Activated T-cell treated with anti-CD3 and anti-CD28 coated beads for 48 hours (primary cell): ENCODE measurements at regions not wholly inside any gene's neighbourhood (a gene's known extent, or its start where the extent isn't known, plus 50 kb on each side); places are given as distances from the start of the nearest gene placed in this dataset.

Source experiments
- DNase-seq: peaks from one replicate; pipeline ENCODE4 v3.0.0-alpha.2; 2020; ENCODE audit warnings: low read depth

DNA sequence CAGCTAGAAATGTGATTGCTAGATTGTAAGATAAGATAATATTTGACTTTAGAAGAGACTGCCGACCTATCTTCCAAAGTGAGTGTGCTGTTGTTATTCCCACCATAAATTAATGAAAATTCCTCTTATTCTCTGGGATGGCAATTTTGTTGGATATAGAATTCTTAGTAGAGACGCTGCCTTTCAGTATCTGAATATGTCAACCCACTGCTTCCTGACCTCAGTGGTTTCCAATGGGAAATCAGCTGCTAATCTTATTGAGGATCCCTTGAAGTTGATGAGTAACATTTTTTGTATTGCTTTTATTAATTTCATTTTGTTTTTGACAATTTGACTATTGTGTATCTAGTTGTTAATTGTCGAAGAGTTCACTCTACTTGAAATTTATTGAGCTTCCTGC is 313.0 kb downstream of the BMP2 start:
- no peak for DNase-seq

DNA sequence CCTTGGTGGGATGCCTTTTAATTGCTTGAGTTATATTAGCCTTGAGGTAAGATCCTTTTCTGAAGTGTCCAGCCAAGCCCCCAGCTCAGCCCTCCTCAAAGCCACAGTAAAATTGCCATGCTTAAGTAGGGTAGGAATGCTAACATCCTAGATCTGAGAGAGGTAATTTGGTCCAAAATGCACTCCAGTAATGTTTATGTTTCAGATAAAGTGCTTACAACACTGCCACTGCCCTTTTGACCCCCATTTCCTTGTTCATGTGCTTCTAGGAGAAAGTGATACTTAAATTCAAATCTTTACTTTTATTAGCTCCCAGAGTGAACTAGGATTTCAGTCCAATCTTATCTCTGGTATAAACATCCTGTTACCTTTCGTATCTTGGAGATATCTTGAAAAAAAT is 318.0 kb downstream of the BMP2 start:
- DNase-seq = no peak

DNA sequence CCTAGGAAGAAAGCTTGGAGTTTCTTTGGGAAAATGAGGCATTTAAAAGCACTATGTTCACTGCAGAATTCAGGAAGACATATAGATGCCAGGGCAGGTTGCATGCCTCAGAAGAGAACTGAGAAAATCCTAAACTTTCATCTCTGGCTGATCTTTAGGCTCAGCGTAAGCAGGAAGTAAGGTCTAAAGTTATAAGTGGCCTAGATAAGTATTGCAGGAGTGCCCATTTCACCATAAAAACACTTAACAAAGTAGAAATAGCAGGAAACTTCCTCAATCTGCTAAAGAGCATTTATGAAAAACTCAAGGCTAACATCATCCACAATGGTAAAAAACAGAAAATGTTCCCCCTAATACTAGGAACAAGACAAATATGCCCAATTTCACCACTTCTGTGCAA is 320.3 kb downstream of the BMP2 start:
- no peak for DNase-seq

DNA sequence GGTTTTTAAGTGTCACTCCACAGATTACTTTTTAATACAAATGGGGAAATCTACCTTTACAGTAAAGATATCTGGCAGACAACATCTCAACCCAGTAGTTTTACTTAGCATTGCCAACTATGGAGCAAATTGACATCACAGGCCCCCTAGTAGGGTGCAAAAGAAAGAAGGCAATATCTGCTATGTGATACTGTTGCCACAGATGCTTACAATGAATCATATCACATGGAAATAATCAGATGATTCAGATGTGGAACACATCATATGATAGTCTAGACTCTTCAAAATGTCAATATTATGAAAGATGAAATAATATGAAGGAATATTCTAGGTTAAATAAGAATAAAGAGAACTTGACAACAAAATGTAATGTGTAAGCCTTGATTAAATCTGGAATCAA is 322.5 kb downstream of the BMP2 start:
- no peak for DNase-seq

DNA sequence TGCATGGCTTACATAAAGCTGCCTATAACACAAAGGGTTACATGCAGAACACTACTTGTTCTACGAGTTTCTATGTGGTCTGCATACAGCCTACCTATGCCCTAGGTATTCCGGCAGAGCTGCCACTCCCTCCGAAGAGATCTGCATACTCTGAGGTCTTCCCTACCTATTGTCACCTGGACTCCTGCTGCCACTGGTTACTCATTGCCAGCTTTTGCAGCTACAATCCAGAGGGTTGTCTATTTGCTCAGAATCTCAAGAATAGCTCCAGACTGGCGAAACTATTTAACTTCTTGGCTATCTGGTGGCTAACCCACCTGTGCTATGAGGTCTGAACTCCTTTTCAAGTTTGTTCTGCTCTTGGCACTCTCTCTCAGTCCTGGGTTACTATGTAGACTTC is 323.3 kb downstream of the BMP2 start:
- no peak for DNase-seq

DNA sequence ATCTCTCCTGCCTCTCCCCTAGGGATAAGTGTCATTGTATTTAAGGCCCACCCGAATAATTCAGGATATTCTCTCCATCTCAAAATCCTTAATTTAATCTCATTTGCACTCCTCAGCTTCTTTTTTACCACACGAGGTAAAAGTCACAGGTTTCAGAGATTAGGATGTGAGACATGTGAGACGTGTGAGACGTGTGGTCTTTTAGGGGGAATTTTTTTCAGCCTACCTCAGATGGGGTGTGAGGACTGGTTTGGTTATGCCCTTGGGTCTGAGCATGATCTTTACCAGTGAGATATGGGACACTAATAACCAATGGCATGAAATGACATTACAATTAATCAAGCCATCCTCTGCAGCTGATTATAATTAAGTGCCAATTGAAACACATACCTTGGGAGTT is 324.2 kb downstream of the BMP2 start:
- DNase-seq = no peak

DNA sequence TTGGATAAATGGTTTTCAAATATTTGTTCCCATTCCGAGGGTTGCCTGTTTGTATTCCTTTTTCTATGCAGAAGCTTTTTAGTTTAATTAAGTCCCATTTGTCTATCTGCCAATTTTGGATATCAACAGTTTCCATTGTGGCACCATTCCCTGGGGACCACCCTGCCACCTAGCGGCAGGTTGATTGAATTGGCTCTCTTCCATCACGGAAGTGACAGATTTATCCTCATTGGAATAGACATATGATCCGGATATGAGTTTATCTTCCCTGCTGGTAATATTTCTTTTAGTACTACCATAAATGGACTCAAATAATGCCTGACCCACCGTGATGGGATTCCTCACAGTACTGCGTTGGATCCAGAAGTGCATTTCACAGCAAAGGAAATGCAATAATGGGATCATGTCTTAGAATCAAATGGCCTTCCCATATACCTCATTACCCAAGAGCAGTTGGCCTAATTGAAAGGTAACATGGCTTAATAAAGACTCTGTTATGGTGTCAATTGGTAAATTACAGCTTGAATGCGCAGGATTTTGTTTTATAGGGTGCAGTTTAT is 327.0 kb downstream of the BMP2 start:
- peak; percentile 3 for DNase-seq

DNA sequence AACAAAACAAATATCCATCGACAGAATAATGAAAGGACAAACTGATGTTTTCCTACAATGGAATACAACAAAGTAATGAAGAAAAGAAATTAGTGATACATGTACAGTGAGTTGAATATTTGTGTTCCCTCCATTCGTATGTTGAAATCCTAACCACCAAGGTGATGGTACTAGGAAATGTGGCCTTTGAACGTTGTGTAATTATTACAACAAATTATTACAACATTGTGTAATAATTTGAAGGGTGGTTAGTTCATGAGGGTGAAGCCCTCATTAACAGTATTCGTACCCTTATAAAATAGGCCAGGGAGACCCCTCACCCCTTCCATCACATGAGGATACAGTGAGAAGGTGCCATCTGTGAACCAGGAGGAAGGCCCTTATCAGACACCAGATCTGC is 339.4 kb downstream of the BMP2 start:
- DNase-seq = no peak

DNA sequence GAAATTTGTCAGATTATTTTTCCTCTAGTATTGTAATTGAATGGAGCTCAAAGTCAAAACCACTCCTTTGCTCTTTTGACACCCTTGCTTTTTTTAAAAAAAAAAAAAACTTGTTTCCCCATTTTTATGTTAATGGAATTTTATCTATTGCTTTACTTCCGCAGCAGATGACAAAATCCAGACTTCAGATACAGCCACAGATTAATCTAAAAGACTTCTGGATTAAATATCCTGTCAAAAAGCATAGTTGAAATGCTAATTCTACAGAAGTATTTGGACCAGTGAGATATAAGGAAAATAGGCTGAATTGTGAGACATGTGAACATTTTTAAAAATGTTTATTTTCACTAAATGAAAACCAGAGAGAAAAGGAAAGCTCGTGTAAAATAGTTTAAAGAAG is 341.4 kb downstream of the BMP2 start:
- no peak for DNase-seq

DNA sequence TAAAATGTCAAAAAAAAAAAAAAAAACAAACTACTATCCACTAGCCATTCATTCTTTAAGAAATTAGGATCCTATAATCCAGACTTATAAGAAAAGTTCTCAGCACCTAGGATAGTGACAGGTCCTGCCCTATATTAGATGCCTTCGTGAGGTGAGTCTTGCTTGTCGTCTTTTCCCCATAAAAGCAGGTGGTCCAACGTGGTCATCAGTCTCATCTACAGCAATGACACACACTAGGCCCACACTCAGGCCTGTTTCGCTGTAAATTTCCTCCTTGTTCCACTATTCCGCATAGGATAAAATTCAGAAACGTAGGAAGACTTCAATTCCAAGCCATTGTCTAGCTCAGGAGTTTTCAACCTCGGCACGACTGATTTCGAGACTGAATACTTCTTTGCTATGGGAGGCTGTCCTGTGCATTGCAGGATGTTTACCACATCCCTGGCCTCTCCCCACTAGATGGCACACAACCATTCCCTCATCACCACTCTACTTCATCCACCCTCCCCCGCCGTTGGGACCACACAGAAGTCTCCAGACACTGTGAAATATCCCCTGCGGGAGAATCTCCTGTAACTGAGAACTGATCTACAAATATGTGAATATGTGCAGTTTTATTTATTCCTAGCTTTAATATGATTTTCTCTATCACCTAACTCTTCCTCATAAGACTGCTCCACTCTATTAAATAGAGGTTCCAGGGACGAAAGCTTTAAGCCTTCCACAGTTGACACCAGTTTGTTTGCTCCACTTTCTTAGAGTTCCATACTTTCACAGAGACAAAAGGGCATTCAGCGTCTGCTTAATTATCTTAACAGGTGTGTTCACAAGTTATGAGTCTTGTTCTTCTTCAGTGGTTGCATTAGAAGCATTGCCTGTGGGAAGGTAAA is 346.3 kb downstream of the BMP2 start:
- DNase-seq = no peak

DNA sequence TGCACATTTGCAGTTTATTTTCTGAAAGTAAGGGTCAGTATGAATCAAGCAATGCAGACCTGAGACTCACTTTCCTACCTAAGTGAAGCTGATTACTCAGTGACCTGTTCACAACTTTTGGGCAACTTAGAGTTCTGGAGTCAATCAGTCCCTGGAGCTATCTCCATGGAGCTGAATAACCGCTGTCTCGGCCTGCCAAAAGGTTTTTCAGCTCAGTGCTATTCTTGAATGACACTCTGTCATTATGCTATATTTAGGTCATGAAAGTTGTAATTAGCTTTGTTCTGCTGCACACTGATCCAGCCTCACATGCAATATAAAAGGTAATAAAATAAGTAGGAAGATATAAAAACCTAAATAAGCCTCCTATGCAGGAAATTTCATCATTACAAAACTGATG is 356.0 kb downstream of the BMP2 start:
- DNase-seq = no peak

DNA sequence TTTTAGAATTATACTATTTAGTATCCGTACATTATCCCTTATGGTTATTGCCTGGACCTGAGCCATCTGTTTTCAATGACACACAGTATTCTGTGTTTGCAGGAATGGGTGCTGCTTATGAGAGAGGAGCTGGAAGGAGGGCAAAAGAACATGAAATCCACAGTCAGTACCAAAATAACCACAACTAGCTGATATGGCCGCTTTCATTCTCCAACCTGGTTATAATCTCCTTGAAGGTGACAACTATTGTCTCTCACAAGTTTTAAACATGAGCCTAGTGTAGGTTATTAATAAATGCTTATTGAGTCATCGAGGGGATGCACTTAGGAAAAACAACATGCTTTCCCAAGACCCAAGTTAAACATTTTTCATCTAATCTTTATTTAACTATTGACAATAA is 356.6 kb downstream of the BMP2 start:
- no peak for DNase-seq

DNA sequence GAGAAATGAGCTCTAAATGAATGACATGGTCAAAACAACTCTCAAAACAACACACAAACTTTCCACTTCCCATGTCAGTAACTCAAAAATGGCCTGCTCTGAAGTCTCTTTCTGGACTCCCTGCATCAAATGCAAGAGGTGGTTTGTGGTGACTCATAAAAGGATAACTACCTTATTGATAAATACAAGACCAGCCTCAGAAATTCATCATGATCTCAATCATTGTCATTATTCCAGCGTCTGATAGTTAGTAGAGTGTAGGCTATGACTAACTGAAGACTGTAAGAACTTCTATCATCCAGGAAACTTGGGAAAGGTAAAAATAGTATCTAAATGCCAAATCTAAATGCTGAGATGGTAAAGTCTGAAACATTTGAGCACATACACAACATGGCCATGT is 369.4 kb downstream of the BMP2 start:
- DNase-seq = no peak

DNA sequence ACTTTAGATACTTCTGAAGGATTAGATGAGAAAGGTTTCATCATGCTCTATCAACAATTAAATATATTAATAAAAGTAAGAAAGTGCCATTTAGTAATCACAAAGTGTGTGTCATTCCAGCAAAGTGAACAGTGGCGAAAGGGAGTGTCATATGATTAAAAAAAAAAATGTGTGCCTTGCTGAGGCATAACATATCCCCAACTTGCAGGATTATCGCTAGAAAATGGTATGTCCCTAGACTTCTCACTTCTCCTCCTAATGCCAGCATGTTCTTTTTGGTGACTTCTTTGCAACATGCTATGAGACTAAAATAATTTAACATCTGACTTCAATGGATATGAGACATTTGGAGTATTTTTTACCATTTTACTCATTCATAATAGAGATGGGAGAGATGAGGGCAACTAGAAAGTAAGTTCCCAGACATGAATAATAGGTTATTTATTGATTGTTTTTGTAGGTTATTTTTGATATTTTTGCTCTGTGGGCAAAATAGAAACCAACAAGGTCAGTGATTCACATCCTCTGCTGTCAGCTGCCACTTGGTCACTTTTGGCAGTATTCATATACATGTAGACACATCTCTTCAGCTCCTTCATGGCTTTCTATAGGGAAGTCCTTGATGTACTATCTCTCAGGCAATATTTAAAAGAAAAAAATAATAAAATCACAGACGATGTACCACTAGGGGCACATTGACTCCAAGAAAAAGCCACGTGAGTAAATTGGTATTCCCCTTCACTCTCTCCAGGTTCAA is 370.1 kb downstream of the BMP2 start:
- no peak for DNase-seq

DNA sequence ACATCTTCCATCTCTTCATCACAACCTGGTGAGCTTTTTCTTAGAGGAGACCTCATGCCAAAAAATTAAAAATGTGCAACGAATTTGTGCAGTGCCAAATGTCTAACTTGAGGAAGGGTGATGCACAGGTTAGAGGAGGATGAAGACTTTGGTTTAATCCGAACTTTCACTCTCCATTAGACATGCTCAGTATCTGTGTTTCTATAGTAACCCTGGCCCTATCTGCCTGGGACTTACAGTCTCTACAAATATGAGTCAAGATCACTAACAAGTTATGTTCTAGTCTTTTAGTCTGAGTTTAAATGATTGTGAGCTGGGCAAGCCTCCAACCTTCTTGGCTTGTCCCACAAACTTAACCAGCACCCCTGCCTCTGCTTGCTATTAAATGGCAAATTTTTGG is 377.0 kb downstream of the BMP2 start:
- no peak for DNase-seq

DNA sequence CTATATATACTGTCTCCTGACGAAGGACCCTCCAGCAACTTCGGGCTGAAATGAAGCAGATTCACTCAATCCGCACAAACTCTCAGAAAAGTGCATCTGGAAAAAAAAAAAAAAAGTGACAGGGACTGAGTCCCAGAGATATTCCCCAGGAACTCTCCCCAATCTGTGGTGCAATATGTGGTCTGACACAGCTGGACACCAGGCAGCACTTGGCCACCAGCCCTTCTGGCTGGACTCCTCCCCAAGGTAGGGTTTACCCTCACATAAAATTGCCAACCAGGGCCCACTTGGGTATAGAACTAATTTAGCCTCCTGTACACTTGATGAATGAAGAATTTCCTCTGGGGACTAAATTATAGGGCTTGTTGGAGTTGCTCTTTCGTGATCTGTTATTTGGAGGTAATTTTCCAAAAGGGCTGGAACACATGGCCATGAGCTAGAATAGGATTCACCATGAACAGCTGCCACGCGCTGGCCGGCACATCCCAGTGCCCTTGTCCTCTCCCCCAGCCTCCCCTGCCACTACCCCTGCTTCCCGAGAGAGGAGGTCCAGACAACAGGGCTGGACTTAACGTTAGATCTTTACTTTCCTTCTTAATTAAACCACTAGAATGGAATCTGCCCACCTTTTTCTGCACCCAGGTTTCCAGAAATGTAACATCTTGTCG is 379.2 kb downstream of the BMP2 start:
- no peak for DNase-seq

DNA sequence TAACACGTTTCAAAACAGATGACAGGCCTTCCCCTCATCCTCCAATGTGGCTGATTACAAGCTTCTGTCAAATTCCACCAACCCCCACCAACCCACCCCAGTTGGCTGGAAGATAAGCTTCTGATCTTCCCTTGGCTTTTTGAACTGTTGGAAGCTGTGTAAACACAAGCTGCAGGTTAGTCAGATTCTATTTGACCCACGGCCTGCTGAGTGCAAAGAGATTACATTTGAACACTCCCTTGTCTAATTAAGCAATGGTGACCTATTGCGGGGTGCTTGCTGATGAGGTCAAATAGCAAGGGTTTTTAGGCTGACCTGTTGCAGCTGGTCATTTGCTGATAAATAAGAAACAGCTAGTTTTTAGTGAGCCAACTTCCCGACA is 379.7 kb downstream of the BMP2 start:
- no peak for DNase-seq

DNA sequence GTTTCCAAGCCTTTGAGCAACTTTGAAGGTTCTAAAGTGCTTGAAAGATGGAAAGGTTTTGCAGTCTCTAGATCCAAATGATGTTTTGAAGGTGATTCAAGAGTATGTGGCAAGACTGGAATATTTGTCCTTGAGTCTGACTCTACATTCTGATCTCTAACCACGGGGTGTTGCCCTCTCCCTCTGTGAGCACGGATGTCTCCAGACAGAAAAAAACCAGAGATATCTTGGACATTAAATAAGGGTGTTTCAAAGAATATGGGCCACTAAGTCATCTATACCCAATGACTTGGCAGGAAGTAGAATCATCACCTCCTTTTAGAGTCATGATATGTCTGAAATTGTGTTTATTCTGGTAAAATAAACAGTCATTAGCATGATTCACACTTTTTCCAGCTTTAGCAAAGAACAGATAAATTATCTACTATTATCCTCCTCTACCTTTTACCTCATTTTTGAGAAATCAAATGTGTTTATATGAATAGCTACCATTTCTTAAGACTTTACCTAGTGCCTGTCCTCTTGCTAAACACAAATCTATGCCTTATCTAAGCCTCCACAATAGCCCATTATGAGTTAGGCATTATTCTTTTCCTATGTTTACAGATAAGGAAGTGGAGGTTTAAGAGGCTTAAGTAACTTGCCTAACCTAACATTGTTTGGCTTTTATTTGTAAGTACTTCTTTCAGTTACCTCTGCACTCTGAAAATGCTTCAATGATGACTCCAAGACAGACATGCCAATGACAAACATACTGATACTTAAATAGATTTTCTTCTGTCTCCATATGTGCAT is 384.4 kb downstream of the BMP2 start:
- DNase-seq = no peak

DNA sequence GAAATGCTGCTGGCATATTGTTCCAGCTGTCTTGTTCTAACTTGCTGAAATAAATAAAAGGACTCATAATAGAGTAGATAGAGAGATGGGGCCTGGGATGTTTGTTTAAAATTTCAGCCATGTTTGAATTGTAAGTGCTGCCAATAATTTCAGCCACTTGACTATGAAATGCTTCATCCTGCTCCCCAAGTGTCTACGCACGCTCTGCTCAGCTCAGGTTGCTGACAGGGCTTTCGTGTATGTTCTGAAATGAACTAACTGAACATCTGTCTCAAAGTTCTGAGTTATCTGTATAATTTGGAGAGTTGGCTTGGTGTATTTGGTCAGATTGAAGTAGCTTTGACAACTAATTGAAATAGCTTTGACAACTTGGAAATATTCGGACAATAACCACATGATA is 387.8 kb downstream of the BMP2 start:
- DNase-seq = no peak

DNA sequence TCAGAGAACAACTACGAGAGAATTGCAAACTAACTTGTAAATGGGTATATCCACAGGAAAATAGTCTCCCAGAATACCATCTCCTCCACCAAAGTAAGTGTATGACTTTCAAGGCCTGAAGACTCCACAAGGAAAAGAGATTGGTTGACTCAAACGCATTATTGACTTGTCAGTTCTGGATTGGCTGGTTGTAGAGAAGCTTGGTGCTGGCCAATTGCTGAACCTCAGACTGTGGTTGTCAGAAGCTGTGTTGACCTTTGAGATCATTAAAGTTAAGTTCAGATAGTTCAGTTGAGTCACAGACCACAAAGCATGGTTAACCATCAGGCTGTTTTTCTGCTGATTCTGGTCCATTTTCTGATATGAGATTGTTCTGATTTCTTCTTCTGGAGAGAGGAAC is 388.3 kb downstream of the BMP2 start:
- no peak for DNase-seq

DNA sequence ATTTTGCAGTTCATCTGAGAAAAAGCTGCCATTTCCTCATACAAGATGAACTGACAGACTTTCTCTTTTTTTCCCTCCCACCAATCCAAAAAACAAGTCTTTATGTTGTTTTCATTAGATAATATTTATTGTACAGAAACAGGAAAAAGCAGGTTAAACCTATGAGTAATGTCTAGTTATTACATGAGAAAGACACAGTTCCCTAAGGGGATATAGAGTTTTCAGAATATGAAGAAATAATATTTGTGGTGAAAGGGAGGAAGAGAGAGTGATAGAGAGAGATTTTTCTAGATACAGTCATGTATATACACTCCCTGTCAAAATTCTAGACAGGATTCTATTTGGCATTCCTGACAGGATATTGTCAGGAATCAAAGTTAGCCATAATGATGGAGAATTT is 392.4 kb downstream of the BMP2 start:
- no peak for DNase-seq

DNA sequence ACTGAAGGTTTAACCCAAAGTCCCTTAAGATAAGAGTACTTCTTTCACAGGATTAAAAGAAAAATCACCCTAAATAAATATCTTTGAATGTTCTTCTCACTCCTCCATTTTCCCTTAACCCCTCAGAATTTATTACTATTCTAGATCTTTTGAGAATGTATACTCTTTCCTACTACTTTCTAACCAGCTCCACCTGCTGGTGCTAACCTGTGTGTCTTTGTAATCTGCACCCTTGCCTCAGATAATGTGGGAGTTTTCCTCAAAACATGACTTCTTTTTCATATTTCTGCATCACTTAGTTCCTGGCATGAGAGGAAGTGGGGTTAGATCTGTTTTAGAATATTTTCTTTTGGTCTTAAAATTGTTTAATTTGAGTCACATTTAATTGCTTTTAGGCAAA is 394.2 kb downstream of the BMP2 start:
- no peak for DNase-seq
